ENCODE measurements at regions not wholly inside any gene's neighbourhood (a gene's known extent, or its start where the extent isn't known, plus 50 kb on each side); places are given as distances from the start of the nearest gene placed in this dataset.

GRCh38 chr18:72692086-72692485 lies 147.9 kb upstream of the CBLN2 start:
- DNase-seq, result no peak
- in situ Hi-C loops (cut with HindIII; ENCODE audit: low pct_ligation_motif_present, low pct_unique_long_range_greater_than_20kb, low sequenced_read_pairs), result no loop called here

- in situ Hi-C loops (cut with HindIII; ENCODE audit: low pct_ligation_motif_present, low pct_unique_long_range_greater_than_20kb, low sequenced_read_pairs), result no loop called here
- DNase-seq, result no peak
These were observed 143.6 kb upstream of the CBLN2 start for GRCh38 chr18:72687736-72688135.

GRCh38 chr18:72675394-72675793 lies 131.3 kb upstream of the CBLN2 start:
- no peak for DNase-seq
- in situ Hi-C loops (cut with HindIII; ENCODE audit: low pct_ligation_motif_present, low pct_unique_long_range_greater_than_20kb, low sequenced_read_pairs), result no loop called here

- no peak for DNase-seq
- in situ Hi-C loops (cut with HindIII; ENCODE audit: low pct_ligation_motif_present, low pct_unique_long_range_greater_than_20kb, low sequenced_read_pairs), result no loop called here
These were observed 130.6 kb upstream of the CBLN2 start for GRCh38 chr18:72674710-72675109.

GRCh38 chr18:72673242-72673641 lies 129.1 kb upstream of the CBLN2 start:
- in situ Hi-C loops (cut with HindIII; ENCODE audit: low pct_ligation_motif_present, low pct_unique_long_range_greater_than_20kb, low sequenced_read_pairs), result no loop called here

GRCh38 chr18:72672364-72673184 lies 128.4 kb upstream of the CBLN2 start:
- peak; percentile 43 for DNase-seq
- in situ Hi-C loops (cut with HindIII; ENCODE audit: low pct_ligation_motif_present, low pct_unique_long_range_greater_than_20kb, low sequenced_read_pairs), result no loop called here

More at GRCh38 chr18:72673242-72673641, 129.1 kb upstream of the CBLN2 start:
- no peak for DNase-seq

GRCh38 chr18:72667932-72668331 lies 123.8 kb upstream of the CBLN2 start:
- in situ Hi-C loops (cut with HindIII; ENCODE audit: low pct_ligation_motif_present, low pct_unique_long_range_greater_than_20kb, low sequenced_read_pairs), result no loop called here
- DNase-seq, result no peak

- peak; percentile 60 for DNase-seq
- in situ Hi-C loops (cut with HindIII; ENCODE audit: low pct_ligation_motif_present, low pct_unique_long_range_greater_than_20kb, low sequenced_read_pairs), result no loop called here
These were observed 109.0 kb upstream of the CBLN2 start for GRCh38 chr18:72652990-72653593.

GRCh38 chr18:72651033-72651432 lies 106.9 kb upstream of the CBLN2 start:
- in situ Hi-C loops (cut with HindIII; ENCODE audit: low pct_ligation_motif_present, low pct_unique_long_range_greater_than_20kb, low sequenced_read_pairs), result no loop called here
- no peak for DNase-seq

- no peak for DNase-seq
- in situ Hi-C loops (cut with HindIII; ENCODE audit: low pct_ligation_motif_present, low pct_unique_long_range_greater_than_20kb, low sequenced_read_pairs), result no loop called here
These were observed 104.4 kb upstream of the CBLN2 start for GRCh38 chr18:72648481-72648960.

- in situ Hi-C loops (cut with HindIII; ENCODE audit: low pct_ligation_motif_present, low pct_unique_long_range_greater_than_20kb, low sequenced_read_pairs), result no loop called here
- DNase-seq, result no peak
These were observed 103.9 kb upstream of the CBLN2 start for GRCh38 chr18:72648079-72648478.

- in situ Hi-C loops (cut with HindIII; ENCODE audit: low pct_ligation_motif_present, low pct_unique_long_range_greater_than_20kb, low sequenced_read_pairs), result no loop called here
These were observed 96.4 kb upstream of the CBLN2 start for GRCh38 chr18:72640557-72640956.

GRCh38 chr18:72638376-72638775 lies 94.2 kb upstream of the CBLN2 start:
- in situ Hi-C loops (cut with HindIII; ENCODE audit: low pct_ligation_motif_present, low pct_unique_long_range_greater_than_20kb, low sequenced_read_pairs), result no loop called here
- DNase-seq, result no peak

More at GRCh38 chr18:72640557-72640956, 96.4 kb upstream of the CBLN2 start:
- no peak for DNase-seq

- DNase-seq, result no peak
- in situ Hi-C loops (cut with HindIII; ENCODE audit: low pct_ligation_motif_present, low pct_unique_long_range_greater_than_20kb, low sequenced_read_pairs), result no loop called here
These were observed 93.6 kb upstream of the CBLN2 start for GRCh38 chr18:72637721-72638120.

- DNase-seq, result no peak
- in situ Hi-C loops (cut with HindIII; ENCODE audit: low pct_ligation_motif_present, low pct_unique_long_range_greater_than_20kb, low sequenced_read_pairs), result no loop called here
These were observed 93.2 kb upstream of the CBLN2 start for GRCh38 chr18:72637299-72637698.

- in situ Hi-C loops (cut with HindIII; ENCODE audit: low pct_ligation_motif_present, low pct_unique_long_range_greater_than_20kb, low sequenced_read_pairs), result no loop called here
- no peak for DNase-seq
These were observed 92.5 kb upstream of the CBLN2 start for GRCh38 chr18:72636611-72637010.

GRCh38 chr18:72634500-72634899 lies 90.4 kb upstream of the CBLN2 start:
- DNase-seq, result no peak
- in situ Hi-C loops (cut with HindIII; ENCODE audit: low pct_ligation_motif_present, low pct_unique_long_range_greater_than_20kb, low sequenced_read_pairs), result no loop called here

- DNase-seq, result no peak
- in situ Hi-C loops (cut with HindIII; ENCODE audit: low pct_ligation_motif_present, low pct_unique_long_range_greater_than_20kb, low sequenced_read_pairs), result no loop called here
These were observed 86.8 kb upstream of the CBLN2 start for GRCh38 chr18:72630991-72631390.

- DNase-seq, result no peak
- in situ Hi-C loops (cut with HindIII; ENCODE audit: low pct_ligation_motif_present, low pct_unique_long_range_greater_than_20kb, low sequenced_read_pairs), result no loop called here
These were observed 79.3 kb upstream of the CBLN2 start for GRCh38 chr18:72623444-72623843.

- in situ Hi-C loops (cut with HindIII; ENCODE audit: low pct_ligation_motif_present, low pct_unique_long_range_greater_than_20kb, low sequenced_read_pairs), result no loop called here
- no peak for DNase-seq
These were observed 69.4 kb upstream of the CBLN2 start for GRCh38 chr18:72613534-72613930.

All from ACHN (cell line).